ENCODE measurements at regions not wholly inside any gene's neighbourhood (a gene's known extent, or its start where the extent isn't known, plus 50 kb on each side); places are given as distances from the start of the nearest gene placed in this dataset.

DNA sequence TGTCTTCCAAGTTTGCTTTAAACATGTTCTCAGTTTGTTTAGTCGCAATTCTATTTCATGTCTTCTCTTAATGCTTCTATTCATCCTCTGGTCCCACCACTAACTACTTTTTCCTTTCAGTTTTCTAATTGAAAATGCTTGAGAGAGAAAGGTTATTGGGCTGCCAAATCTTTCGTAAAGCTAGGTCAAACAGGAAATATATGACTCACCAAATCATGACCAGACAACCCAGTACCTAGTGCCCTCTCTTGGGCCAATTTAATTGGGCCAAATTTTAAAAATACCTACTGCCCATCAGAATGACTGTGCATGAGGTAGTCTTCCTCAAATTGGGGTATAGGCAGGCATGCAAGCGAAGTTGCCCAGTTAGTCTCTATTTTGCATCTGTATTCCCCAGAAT is 295.4 kb upstream of the PBX1 start:
- ATAC-seq (no peak), DNase-seq (no peak)
- H3K9me3 ChIP-seq: no peaks in the 10 kb centered on the region
- no peak overlapping the region for H3K4me3 ChIP-seq
- no peaks in the 10 kb centered on the region for H3K36me3 ChIP-seq
- H3K27ac ChIP-seq: no peak overlapping the region
- WGBS (ENCODE audit: insufficient coverage, low coverage, low lambda C conversion rate, missing lambda C conversion rate): 60% methylated on average over 3 of the region's 3 CpGs
- H3K27me3 ChIP-seq: no peaks in the 10 kb centered on the region
- no peaks in the 10 kb centered on the region for H3K4me1 ChIP-seq
- intact Hi-C loops (cut with DNase I): no loop called here
- TF ChIP-seq CTCF (IDR thresholded peaks at IDR 0.05) (no peak), POLR2A (IDR thresholded peaks at IDR 0.05) (no peak)

- no peak overlapping the region for H3K4me3 ChIP-seq
- no peaks in the 10 kb centered on the region for H3K4me1 ChIP-seq
- no peak overlapping the region for H3K27ac ChIP-seq
- H3K9me3 ChIP-seq: no peaks in the 10 kb centered on the region
- intact Hi-C loops (cut with DNase I): no loop called here
- DNase-seq: no peak
- TF ChIP-seq POLR2A (IDR thresholded peaks at IDR 0.05) (no peak), CTCF (IDR thresholded peaks at IDR 0.05) (no peak)
- no peak for ATAC-seq
- 11% methylated on average over 2 of the region's 2 CpGs for WGBS (ENCODE audit: insufficient coverage, low coverage, low lambda C conversion rate, missing lambda C conversion rate)
- peaks cover 0 to 5% of the 10 kb centered on the region in 2 donors for H3K27me3 ChIP-seq
- no peaks in the 10 kb centered on the region for H3K36me3 ChIP-seq
Measured at GRCh38 chr1:164265232-164265631, 293.8 kb upstream of the PBX1 start.

DNA sequence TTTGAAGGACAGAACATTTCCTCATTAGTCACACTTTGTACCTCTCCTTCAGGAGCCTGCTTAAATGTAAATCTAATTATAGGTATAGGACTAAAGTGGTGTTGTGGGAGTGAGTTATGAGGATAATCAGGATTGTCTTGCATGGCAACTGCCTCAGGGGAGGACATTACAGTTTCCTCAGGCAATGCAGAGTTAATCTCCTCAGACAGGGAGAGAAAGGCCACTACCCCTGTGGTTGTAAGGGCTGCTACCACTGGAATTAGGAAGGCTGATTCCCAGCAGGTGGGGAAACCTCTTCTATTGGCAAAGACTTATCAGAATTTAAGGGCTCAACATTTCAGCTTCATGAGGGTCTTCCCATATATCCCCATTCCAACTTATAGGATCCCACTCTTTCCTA is 286.8 kb upstream of the PBX1 start:
- intact Hi-C loops (cut with DNase I): no loop called here
- no peaks in the 10 kb centered on the region for H3K36me3 ChIP-seq
- no peaks in the 10 kb centered on the region for H3K4me1 ChIP-seq
- TF ChIP-seq POLR2A (IDR thresholded peaks at IDR 0.05) (no peak), CTCF (IDR thresholded peaks at IDR 0.05) (no peak)
- ATAC-seq: no peak
- no peak overlapping the region for H3K27ac ChIP-seq
- no peaks in the 10 kb centered on the region for H3K9me3 ChIP-seq
- H3K4me3 ChIP-seq: no peak overlapping the region
- H3K27me3 ChIP-seq: peaks cover 0 to 5% of the 10 kb centered on the region in 2 donors
- no peak for DNase-seq

- H3K36me3 ChIP-seq: no peaks in the 10 kb centered on the region
- intact Hi-C loops (cut with DNase I): no loop called here
- ATAC-seq: no peak
- no peaks in the 10 kb centered on the region for H3K27me3 ChIP-seq
- no peak for DNase-seq
- TF ChIP-seq POLR2A (IDR thresholded peaks at IDR 0.05) (no peak), CTCF (IDR thresholded peaks at IDR 0.05) (no peak)
- no peaks in the 10 kb centered on the region for H3K4me1 ChIP-seq
- H3K4me3 ChIP-seq: no peak overlapping the region
- no peak overlapping the region for H3K27ac ChIP-seq
- WGBS (ENCODE audit: insufficient coverage, low coverage, low lambda C conversion rate, missing lambda C conversion rate): 53% methylated on average over 7 of the region's 7 CpGs
- no peaks in the 10 kb centered on the region for H3K9me3 ChIP-seq
Measured at GRCh38 chr1:164296172-164296571, 262.8 kb upstream of the PBX1 start.

DNA sequence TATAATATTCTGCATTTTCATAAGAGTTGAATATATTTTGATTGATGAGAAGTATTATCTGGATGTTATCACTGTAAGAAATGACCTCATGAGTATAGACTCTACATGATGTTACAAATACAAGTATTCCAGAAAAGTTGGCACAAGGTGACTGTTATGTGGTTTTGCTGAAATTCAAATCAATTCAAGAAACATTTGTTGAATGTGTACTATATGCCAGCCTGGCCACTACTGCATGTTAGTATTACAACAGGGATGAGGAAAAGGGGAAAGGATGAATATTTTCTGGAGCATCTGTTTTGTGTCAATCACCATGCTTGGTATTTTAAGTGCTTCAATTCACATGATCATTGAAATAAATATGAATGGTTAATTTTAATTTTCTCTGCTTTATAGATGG is 250.9 kb upstream of the PBX1 start:
- ATAC-seq: no peak
- Histone ChIP-seq H3K27ac (no peak overlapping the region), H3K9me3 (no peaks in the 10 kb centered on the region), H3K4me1 (no peaks in the 10 kb centered on the region), H3K4me3 (no peak overlapping the region), H3K36me3 (no peaks in the 10 kb centered on the region), H3K27me3 (no peaks in the 10 kb centered on the region)
- intact Hi-C loops (cut with DNase I): no loop called here
- TF ChIP-seq CTCF (IDR thresholded peaks at IDR 0.05) (no peak), POLR2A (IDR thresholded peaks at IDR 0.05) (no peak)
- DNase-seq: no peak

All from right lobe of liver (tissue), 6 donors.